Lung (tissue), 11 donors: ENCODE measurements at regions not wholly inside any gene's neighbourhood (a gene's known extent, or its start where the extent isn't known, plus 50 kb on each side); places are given as distances from the start of the nearest gene placed in this dataset.

Source experiments
- ATAC-seq: fragments of 200-7000 bp; cut with Tn5 transposase; one replicate; pipeline ENCODE4 v1.9.1; 2020; ENCODE audit warnings: moderate number of reproducible peaks; ENCODE audit not compliant: insufficient read depth, low FRiP score
- DNase-seq, 3 donors: peaks; one replicate each; pipeline ENCODE4 v3.0.0-alpha.2; 2013 to 2017
- H3K27ac ChIP-seq, 2 donors: one replicate each; pipeline ENCODE4 v1.5.1; 2013; ENCODE audit warnings: mild to moderate bottlenecking in 2 of 2, moderate library complexity in 2 of 2, control low read depth in 1 of 2, inconsistent platforms in 1 of 2, low read depth in 1 of 2, low read length in 1 of 2
- H3K27me3 ChIP-seq, 3 donors: one replicate each; pipeline ENCODE4 v1.5.1; 2013; ENCODE audit warnings: low read length in 2 of 3; ENCODE audit not compliant: control insufficient read depth in 3 of 3, insufficient read depth in 3 of 3
- H3K36me3 ChIP-seq, 4 donors: one replicate each; pipeline ENCODE4 v1.5.1; 2013; ENCODE audit warnings: low read length in 4 of 4, mild to moderate bottlenecking in 1 of 4, moderate library complexity in 1 of 4; ENCODE audit not compliant: control insufficient read depth in 4 of 4, insufficient read depth in 4 of 4
- H3K4me1 ChIP-seq, 5 donors: one replicate each; pipeline ENCODE4 v1.5.1; 2013; ENCODE audit warnings: low read length in 5 of 5, mild to moderate bottlenecking in 2 of 5, moderate library complexity in 1 of 5; ENCODE audit not compliant: control insufficient read depth in 5 of 5, insufficient read depth in 5 of 5
- H3K4me3 ChIP-seq: one replicate; pipeline ENCODE4 v1.5.1; 2013; ENCODE audit warnings: mild to moderate bottlenecking, control low read depth, moderate library complexity
- H3K9ac ChIP-seq, 2 donors: one replicate each; pipeline ENCODE4 v1.5.1; 2013; ENCODE audit warnings: low read length in 2 of 2, control low read depth in 1 of 2; ENCODE audit not compliant: insufficient read depth in 1 of 2
- H3K9me3 ChIP-seq, 4 donors: one replicate each; pipeline ENCODE4 v1.5.1; 2013; ENCODE audit warnings: low read length in 3 of 4, mild to moderate bottlenecking in 1 of 4, moderate library complexity in 1 of 4; ENCODE audit not compliant: control insufficient read depth in 4 of 4, insufficient read depth in 3 of 4
- TF ChIP-seq, protein P1 (sequence below): IDR thresholded peaks from 2 replicates; pipeline ENCODE4 v1.5.1; 2012; ENCODE audit warnings: mild to moderate bottlenecking; ENCODE audit errors: control extremely low read depth, extremely low read depth
- donor health status: control.
- donor health status: control.
- donor health status: Bipolar disorder and iron deficiency.
- donor health status: healthy.
- donor health status: DM: yes; HTN: yes; CAD: no.

DNA sequence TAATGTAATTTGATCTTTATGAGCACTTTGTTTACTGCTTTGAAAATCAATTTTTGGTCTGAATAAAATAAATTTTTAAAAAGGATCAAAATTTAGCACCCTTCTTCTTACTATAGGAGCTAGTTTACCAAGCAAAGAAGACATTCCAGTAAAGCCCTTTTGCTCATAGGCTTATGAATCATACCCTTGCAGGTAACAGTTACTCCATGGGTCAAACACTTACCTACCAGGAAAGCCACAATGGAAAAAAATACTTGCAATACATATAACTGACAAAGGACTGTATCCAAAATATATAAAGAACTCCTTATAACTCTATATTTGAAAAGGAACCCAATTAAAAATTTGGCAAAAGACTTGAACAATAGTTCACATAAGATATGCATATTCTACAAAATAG lies 66.6 kb downstream of the SHOC1 start:
- no peak for ATAC-seq

DNA sequence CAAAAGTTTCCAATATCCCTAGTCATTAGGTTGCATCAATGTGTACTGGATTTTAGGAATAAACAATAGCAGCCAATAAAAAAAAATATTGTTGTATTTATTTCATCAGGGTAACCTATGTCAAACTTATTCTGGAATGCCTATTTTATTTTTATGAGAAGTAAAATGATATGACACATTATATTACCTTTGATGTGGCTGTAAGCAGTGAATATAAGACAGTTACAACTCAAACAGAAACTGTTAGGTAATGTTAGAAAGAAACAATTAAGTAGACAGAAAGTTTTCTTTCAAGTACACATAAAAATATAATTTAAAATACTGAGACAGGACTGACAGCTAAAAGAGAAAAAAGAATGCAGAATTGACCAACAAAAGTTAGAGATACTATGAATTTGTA lies 65.5 kb downstream of the GNG10 start:
- no peaks in the 10 kb centered on the region for H3K27me3 ChIP-seq
- H3K27ac ChIP-seq = no peak overlapping the region
- H3K9ac ChIP-seq = no peak overlapping the region
- no peaks in the 10 kb centered on the region for H3K4me1 ChIP-seq
- DNase-seq = no peak
- no peak overlapping the region for H3K4me3 ChIP-seq
- H3K36me3 ChIP-seq = peaks cover 0 to 7% (median 1%) of the 10 kb centered on the region in 4 donors
- H3K9me3 ChIP-seq = peaks cover 0 to 13% (median 4%) of the 10 kb centered on the region in 4 donors
- no peak for ATAC-seq
- TF ChIP-seq, protein P1, sequence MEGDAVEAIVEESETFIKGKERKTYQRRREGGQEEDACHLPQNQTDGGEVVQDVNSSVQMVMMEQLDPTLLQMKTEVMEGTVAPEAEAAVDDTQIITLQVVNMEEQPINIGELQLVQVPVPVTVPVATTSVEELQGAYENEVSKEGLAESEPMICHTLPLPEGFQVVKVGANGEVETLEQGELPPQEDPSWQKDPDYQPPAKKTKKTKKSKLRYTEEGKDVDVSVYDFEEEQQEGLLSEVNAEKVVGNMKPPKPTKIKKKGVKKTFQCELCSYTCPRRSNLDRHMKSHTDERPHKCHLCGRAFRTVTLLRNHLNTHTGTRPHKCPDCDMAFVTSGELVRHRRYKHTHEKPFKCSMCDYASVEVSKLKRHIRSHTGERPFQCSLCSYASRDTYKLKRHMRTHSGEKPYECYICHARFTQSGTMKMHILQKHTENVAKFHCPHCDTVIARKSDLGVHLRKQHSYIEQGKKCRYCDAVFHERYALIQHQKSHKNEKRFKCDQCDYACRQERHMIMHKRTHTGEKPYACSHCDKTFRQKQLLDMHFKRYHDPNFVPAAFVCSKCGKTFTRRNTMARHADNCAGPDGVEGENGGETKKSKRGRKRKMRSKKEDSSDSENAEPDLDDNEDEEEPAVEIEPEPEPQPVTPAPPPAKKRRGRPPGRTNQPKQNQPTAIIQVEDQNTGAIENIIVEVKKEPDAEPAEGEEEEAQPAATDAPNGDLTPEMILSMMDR = no peak

More for the DNA sequence above, 66.6 kb downstream of the SHOC1 start:
- no peaks in the 10 kb centered on the region for H3K27me3 ChIP-seq
- no peaks in the 10 kb centered on the region for H3K4me1 ChIP-seq
- DNase-seq = no peak
- no peak overlapping the region for H3K4me3 ChIP-seq
- peaks cover 0 to 7% (median 1%) of the 10 kb centered on the region in 4 donors for H3K36me3 ChIP-seq
- TF ChIP-seq, protein P1 = no peak
- peaks cover 0 to 13% (median 4%) of the 10 kb centered on the region in 4 donors for H3K9me3 ChIP-seq
- H3K9ac ChIP-seq = no peak overlapping the region
- H3K27ac ChIP-seq = no peak overlapping the region

DNA sequence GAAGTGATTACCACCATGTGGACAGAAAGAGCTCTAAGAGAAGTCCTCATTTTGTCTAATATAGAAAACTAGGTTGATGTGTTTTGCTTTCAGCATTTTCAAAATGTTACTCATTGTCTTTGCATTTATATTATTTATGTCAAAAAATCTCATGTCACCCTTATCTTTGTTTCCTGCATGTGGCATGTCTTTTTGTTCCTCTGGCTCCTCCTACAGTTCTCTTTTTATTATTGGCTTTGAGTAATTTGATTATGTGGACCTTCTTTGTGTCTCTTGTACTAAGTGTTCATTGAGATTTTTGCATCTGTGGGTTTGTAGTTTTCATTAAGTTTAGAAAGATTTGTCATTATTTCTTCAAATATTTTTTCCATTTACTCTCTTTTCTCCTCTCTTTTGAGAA lies 58.8 kb downstream of the GNG10 start:
- Histone ChIP-seq H3K9me3 (no peaks in the 10 kb centered on the region), H3K27ac (no peak overlapping the region), H3K9ac (no peak overlapping the region), H3K4me3 (no peak overlapping the region), H3K4me1 (peaks cover 0 to 2% (median 0%) of the 10 kb centered on the region in 5 donors), H3K36me3 (no peaks in the 10 kb centered on the region), H3K27me3 (no peaks in the 10 kb centered on the region)
- TF ChIP-seq, protein P1 = no peak
- DNase-seq (no peak), ATAC-seq (no peak)
